ENCODE measurements at regions not wholly inside any gene's neighbourhood (a gene's known extent, or its start where the extent isn't known, plus 50 kb on each side); places are given as distances from the start of the nearest gene placed in this dataset.

DNA sequence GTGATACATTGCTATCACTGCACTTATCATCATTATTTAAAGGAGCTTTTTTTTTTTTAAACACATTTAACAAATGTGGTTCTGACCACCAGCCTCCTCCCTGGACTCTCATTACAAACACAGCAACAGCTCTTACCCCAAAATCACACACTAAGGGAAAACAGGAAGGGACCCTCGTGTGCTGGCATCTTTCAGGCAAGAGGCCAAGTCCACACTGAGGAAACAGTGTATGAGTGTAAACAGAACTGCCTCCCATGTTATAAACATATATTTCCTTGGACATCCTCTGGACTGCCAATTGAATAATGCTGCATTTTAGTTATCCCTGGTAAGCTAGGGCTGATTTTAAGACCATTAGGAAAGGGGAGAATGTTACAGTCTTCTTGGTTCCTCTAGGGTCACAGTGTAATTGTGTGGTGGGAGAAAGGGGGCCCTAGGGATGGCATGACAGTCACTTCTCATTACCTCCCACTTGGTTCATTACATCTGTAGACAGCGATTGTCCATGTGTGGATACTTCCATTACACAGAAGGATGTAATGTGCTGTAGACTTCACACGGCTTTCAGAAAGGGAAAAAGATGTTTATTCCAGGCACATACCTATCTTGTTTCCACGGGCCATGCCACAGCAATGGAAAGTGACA lies 244.6 kb upstream of the TET2 start:
- TF ChIP-seq FOXP2 (optimal IDR thresholded peaks at IDR 0.05; ENCODE audit: borderline replicate concordance, extremely low read depth, extremely low read length, insufficient read depth) (no peak), TAF1 (IDR thresholded peaks at IDR 0.05; ENCODE audit: borderline replicate concordance, insufficient read depth, low read length) (no peak), POLR2AphosphoS5 (IDR thresholded peaks at IDR 0.05; ENCODE audit: low read depth, low read length) (no peak), REST (IDR thresholded peaks at IDR 0.05; ENCODE audit: insufficient read depth in 1 of 2, low read depth in 2 of 2, low read length in 2 of 2) (no peak), SIN3A (IDR thresholded peaks at IDR 0.05; ENCODE audit: borderline replicate concordance, insufficient read depth, low read length) (no peak)

DNA sequence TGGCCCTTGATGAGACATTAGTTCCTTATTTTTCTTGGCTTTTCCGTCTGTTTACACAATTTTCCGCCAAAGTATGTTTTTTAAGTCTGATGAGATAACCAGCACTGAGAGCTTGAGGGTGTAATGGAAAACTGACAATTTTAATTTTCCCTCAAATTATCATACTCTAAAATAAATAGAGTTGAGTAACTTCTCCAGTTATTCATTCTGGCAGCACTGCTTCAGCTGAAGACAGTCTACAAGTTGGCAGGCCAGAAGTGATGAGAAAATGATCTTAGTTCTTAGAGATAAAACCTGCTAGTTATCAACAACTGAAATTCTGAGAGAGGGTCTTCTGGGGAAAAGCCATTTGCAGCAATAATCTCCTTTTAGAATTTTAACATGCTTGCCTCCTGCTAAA lies 241.6 kb upstream of the TET2 start:
- TF ChIP-seq SIN3A (IDR thresholded peaks at IDR 0.05; ENCODE audit: borderline replicate concordance, insufficient read depth, low read length) (no peak), FOXP2 (optimal IDR thresholded peaks at IDR 0.05; ENCODE audit: borderline replicate concordance, extremely low read depth, extremely low read length, insufficient read depth) (no peak), TAF1 (IDR thresholded peaks at IDR 0.05; ENCODE audit: borderline replicate concordance, insufficient read depth, low read length) (no peak), POLR2AphosphoS5 (IDR thresholded peaks at IDR 0.05; ENCODE audit: low read depth, low read length) (no peak), REST (IDR thresholded peaks at IDR 0.05; ENCODE audit: insufficient read depth in 1 of 2, low read depth in 2 of 2, low read length in 2 of 2) (no peak)

- TF ChIP-seq FOXP2 (optimal IDR thresholded peaks at IDR 0.05; ENCODE audit: borderline replicate concordance, extremely low read depth, extremely low read length, insufficient read depth) (no peak), TAF1 (IDR thresholded peaks at IDR 0.05; ENCODE audit: borderline replicate concordance, insufficient read depth, low read length) (no peak), SIN3A (IDR thresholded peaks at IDR 0.05; ENCODE audit: borderline replicate concordance, insufficient read depth, low read length) (no peak), REST (IDR thresholded peaks at IDR 0.05; ENCODE audit: insufficient read depth in 1 of 2, low read depth in 2 of 2, low read length in 2 of 2) (no peak), POLR2AphosphoS5 (IDR thresholded peaks at IDR 0.05; ENCODE audit: low read depth, low read length) (no peak)
Measured at GRCh38 chr4:104905546-104905945, 241.1 kb upstream of the TET2 start.

GRCh38 chr4:104906276-104906675 lies 240.4 kb upstream of the TET2 start:
- TF ChIP-seq TAF1 (IDR thresholded peaks at IDR 0.05; ENCODE audit: borderline replicate concordance, insufficient read depth, low read length) = no peak
- TF ChIP-seq REST (IDR thresholded peaks at IDR 0.05; ENCODE audit: insufficient read depth in 1 of 2, low read depth in 2 of 2, low read length in 2 of 2) = no peak
- no peak for TF ChIP-seq SIN3A (IDR thresholded peaks at IDR 0.05; ENCODE audit: borderline replicate concordance, insufficient read depth, low read length)
- no peak for TF ChIP-seq POLR2AphosphoS5 (IDR thresholded peaks at IDR 0.05; ENCODE audit: low read depth, low read length)

Data from PFSK-1 (cell line).